Progenitor cell of endocrine pancreas (in vitro differentiated cells): ENCODE measurements at regions not wholly inside any gene's neighbourhood (a gene's known extent, or its start where the extent isn't known, plus 50 kb on each side); places are given as distances from the start of the nearest gene placed in this dataset.

Source experiments
- DNase-seq: peaks from one replicate; pipeline ENCODE4 v3.0.0; 2021; ENCODE audit warnings: low spot score; ENCODE audit not compliant: unreplicated experiment
- H3K27ac Mint-ChIP-seq: 2 replicates; pipeline ENCODE4 v1.8.0; 2021; ENCODE audit warnings: mild to moderate bottlenecking, moderate library complexity, mixed read lengths
- H3K27me3 Mint-ChIP-seq: 2 replicates; pipeline ENCODE4 v1.8.0; 2021; ENCODE audit warnings: mixed read lengths
- H3K36me3 Mint-ChIP-seq: 2 replicates; pipeline ENCODE4 v1.8.0; 2022; ENCODE audit warnings: mixed read lengths; ENCODE audit not compliant: insufficient read depth
- H3K4me1 Mint-ChIP-seq: 2 replicates; pipeline ENCODE4 v1.8.0; 2021; ENCODE audit warnings: low read depth, mixed read lengths
- H3K4me3 Mint-ChIP-seq: 2 replicates; pipeline ENCODE4 v1.8.0; 2021; ENCODE audit warnings: low read depth, mild to moderate bottlenecking, moderate library complexity, mixed read lengths
- H3K9me3 Mint-ChIP-seq: 2 replicates; pipeline ENCODE4 v1.8.0; 2021; ENCODE audit warnings: low read depth, mixed read lengths
- CTCF ChIP-seq: fragments of 200-600 bp; sonication (generic); IDR thresholded peaks from one replicate; pipeline ENCODE4 v1.5.0; 2021; ENCODE audit warnings: antibody characterized with exemption, mild to moderate bottlenecking; ENCODE audit not compliant: unreplicated experiment

- Mint-ChIP-seq H3K9me3 (peaks cover 10% of the 10 kb centered on the region), H3K4me1 (no peaks in the 10 kb centered on the region), H3K36me3 (peaks cover under 1% of the 10 kb centered on the region), H3K27ac (no peak overlapping the region), H3K27me3 (no peaks in the 10 kb centered on the region), H3K4me3 (no peak overlapping the region)
- no peak for DNase-seq
- TF ChIP-seq CTCF: no peak
These were observed 358.0 kb upstream of the POU1F1 start for GRCh38 chr3:87634426-87634825.

GRCh38 chr3:87627316-87627715 is 350.9 kb upstream of the POU1F1 start:
- DNase-seq: no peak
- H3K27me3 Mint-ChIP-seq: no peaks in the 10 kb centered on the region
- H3K36me3 Mint-ChIP-seq: peaks cover 1% of the 10 kb centered on the region
- H3K9me3 Mint-ChIP-seq: peaks cover 8% of the 10 kb centered on the region
- H3K27ac Mint-ChIP-seq: no peak overlapping the region
- TF ChIP-seq CTCF: no peak
- no peaks in the 10 kb centered on the region for H3K4me1 Mint-ChIP-seq
- no peak overlapping the region for H3K4me3 Mint-ChIP-seq

GRCh38 chr3:87626546-87626945 is 350.2 kb upstream of the POU1F1 start:
- no peak for TF ChIP-seq CTCF
- DNase-seq: no peak
- H3K4me1 Mint-ChIP-seq: no peaks in the 10 kb centered on the region
- H3K36me3 Mint-ChIP-seq: peaks cover 1% of the 10 kb centered on the region
- no peaks in the 10 kb centered on the region for H3K27me3 Mint-ChIP-seq
- H3K9me3 Mint-ChIP-seq: peaks cover 8% of the 10 kb centered on the region
- H3K4me3 Mint-ChIP-seq: no peak overlapping the region
- H3K27ac Mint-ChIP-seq: no peak overlapping the region

GRCh38 chr3:87625876-87626275 is 349.5 kb upstream of the POU1F1 start:
- H3K36me3 Mint-ChIP-seq: peaks cover 1% of the 10 kb centered on the region
- peaks cover 8% of the 10 kb centered on the region for H3K9me3 Mint-ChIP-seq
- H3K27ac Mint-ChIP-seq: no peak overlapping the region
- H3K4me1 Mint-ChIP-seq: no peaks in the 10 kb centered on the region
- no peak for TF ChIP-seq CTCF
- no peak overlapping the region for H3K4me3 Mint-ChIP-seq
- no peak for DNase-seq
- no peaks in the 10 kb centered on the region for H3K27me3 Mint-ChIP-seq

- no peak for TF ChIP-seq CTCF
- H3K9me3 Mint-ChIP-seq: peaks cover 8% of the 10 kb centered on the region
- H3K36me3 Mint-ChIP-seq: peaks cover 1% of the 10 kb centered on the region
- no peak overlapping the region for H3K27ac Mint-ChIP-seq
- no peaks in the 10 kb centered on the region for H3K27me3 Mint-ChIP-seq
- no peaks in the 10 kb centered on the region for H3K4me1 Mint-ChIP-seq
- no peak for DNase-seq
- no peak overlapping the region for H3K4me3 Mint-ChIP-seq
These were observed 348.5 kb upstream of the POU1F1 start for GRCh38 chr3:87624860-87625259.
